GM12864 (cell line): ENCODE measurements at regions not wholly inside any gene's neighbourhood (a gene's known extent, or its start where the extent isn't known, plus 50 kb on each side); places are given as distances from the start of the nearest gene placed in this dataset.

Source experiments
- DNase-seq: peaks from one replicate; pipeline ENCODE4 v3.0.0-alpha.2; 2011; ENCODE audit warnings: low read depth
- H3K4me3 ChIP-seq: 2 replicates; pipeline ENCODE4 v1.5.1; 2011; ENCODE audit warnings: mild to moderate bottlenecking, low read depth, low read length, control low read depth
- TF ChIP-seq, protein P1 (sequence below): IDR thresholded peaks from 2 replicates; pipeline ENCODE4 v1.5.1; 2011; ENCODE audit warnings: low read depth, mild to moderate bottlenecking, moderate library complexity, low read length, control low read depth, inconsistent platforms; ENCODE audit errors: missing control alignments

DNA sequence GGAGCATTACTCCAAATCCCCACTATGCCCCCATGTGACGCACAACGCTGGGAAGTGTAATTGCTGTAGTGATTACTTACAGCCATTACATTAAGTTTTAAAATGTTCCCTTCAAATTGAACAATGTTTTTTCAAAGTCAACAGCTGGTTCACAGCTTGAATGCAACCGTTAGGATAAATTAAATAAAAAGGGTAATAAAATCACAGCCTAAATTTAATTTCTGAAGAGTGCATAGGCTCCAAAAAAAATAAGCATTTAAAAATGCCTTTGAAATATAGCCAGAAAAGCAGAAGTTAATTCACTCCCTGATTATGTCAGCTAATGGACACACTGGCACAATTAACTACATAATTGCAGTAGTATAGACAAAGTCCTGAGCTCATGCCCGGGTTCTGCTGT, 50.5 kb upstream of the KDM8 start:
- no peak overlapping the region for H3K4me3 ChIP-seq
- TF ChIP-seq, protein P1, sequence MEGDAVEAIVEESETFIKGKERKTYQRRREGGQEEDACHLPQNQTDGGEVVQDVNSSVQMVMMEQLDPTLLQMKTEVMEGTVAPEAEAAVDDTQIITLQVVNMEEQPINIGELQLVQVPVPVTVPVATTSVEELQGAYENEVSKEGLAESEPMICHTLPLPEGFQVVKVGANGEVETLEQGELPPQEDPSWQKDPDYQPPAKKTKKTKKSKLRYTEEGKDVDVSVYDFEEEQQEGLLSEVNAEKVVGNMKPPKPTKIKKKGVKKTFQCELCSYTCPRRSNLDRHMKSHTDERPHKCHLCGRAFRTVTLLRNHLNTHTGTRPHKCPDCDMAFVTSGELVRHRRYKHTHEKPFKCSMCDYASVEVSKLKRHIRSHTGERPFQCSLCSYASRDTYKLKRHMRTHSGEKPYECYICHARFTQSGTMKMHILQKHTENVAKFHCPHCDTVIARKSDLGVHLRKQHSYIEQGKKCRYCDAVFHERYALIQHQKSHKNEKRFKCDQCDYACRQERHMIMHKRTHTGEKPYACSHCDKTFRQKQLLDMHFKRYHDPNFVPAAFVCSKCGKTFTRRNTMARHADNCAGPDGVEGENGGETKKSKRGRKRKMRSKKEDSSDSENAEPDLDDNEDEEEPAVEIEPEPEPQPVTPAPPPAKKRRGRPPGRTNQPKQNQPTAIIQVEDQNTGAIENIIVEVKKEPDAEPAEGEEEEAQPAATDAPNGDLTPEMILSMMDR: no peak
- DNase-seq: no peak
